Vagina (tissue), 2 donors: ENCODE measurements at regions not wholly inside any gene's neighbourhood (a gene's known extent, or its start where the extent isn't known, plus 50 kb on each side); places are given as distances from the start of the nearest gene placed in this dataset.

ENCODE experiments used
- DNase-seq, 2 donors: peaks; one replicate each; pipeline ENCODE4 v3.0.0-alpha.2; 2017; ENCODE audit errors: extremely low spot score in 2 of 2
- H3K27ac ChIP-seq: fragments of 200-600 bp; sonication (generic); one replicate; pipeline ENCODE4 v1.5.1; 2019
- H3K27me3 ChIP-seq: fragments of 200-600 bp; sonication (generic); one replicate; pipeline ENCODE4 v1.5.1; 2019
- H3K36me3 ChIP-seq, 2 donors: fragments of 200-600 bp; sonication (generic); one replicate each; pipeline ENCODE4 v1.5.1; 2017 to 2019
- H3K4me1 ChIP-seq: fragments of 200-600 bp; sonication (generic); one replicate; pipeline ENCODE4 v1.5.1; 2019
- H3K4me3 ChIP-seq, 2 donors: fragments of 200-600 bp; sonication (generic); 1 replicate in 1 of 2; 2 replicates in 1 of 2; pipeline ENCODE4 v1.5.1; 2016 to 2019
- H3K9me3 ChIP-seq: fragments of 200-600 bp; sonication (generic); one replicate; pipeline ENCODE4 v1.5.1; 2019
- CTCF ChIP-seq, 3 experiments: fragments of 450-650 bp in 2 of 3; fragments of 200-600 bp in 1 of 3; sonication (generic) in 1 of 3; IDR thresholded peaks; one replicate each; pipeline ENCODE4 v1.5.1; 2017 to 2019; ENCODE audit warnings: antibody characterized with exemption in 3 of 3, mild to moderate bottlenecking in 2 of 3, moderate library complexity in 2 of 3
- POLR2A ChIP-seq, 2 donors: fragments of 450-650 bp; IDR thresholded peaks; one replicate each; pipeline ENCODE4 v1.6.1; 2017; ENCODE audit warnings: antibody characterized with exemption in 2 of 2, mild to moderate bottlenecking in 2 of 2, moderate library complexity in 2 of 2
- POLR2AphosphoS5 ChIP-seq, 2 donors: sonication (generic); formaldehyde crosslinking; IDR thresholded peaks; one replicate each; pipeline ENCODE4 v1.9.0; 2017; ENCODE audit warnings: antibody characterized with exemption in 2 of 2, mild to moderate bottlenecking in 2 of 2, low read depth in 1 of 2; ENCODE audit not compliant: insufficient read depth in 1 of 2
- intact Hi-C: fragments of 100-400 bp; cut with DNase I; formaldehyde crosslinking; loops from one replicate; pipeline ENCODE4 v1.15.1; 2023

GRCh38 chr20:23289724-23290395 lies 60.7 kb upstream of the NXT1 start:
- Histone ChIP-seq H3K27me3 (no peaks in the 10 kb centered on the region), H3K36me3 (no peaks in the 10 kb centered on the region), H3K4me3 (no peak overlapping the region), H3K9me3 (no peaks in the 10 kb centered on the region), H3K4me1 (no peaks in the 10 kb centered on the region), H3K27ac (no peak overlapping the region)
- no peak for DNase-seq
- TF ChIP-seq POLR2AphosphoS5 (IDR thresholded peaks at IDR 0.05; ENCODE audit: insufficient read depth in 1 of 2, low read depth in 1 of 2) = no peak
- TF ChIP-seq CTCF (IDR thresholded peaks at IDR 0.05) = no peak
- no peak for TF ChIP-seq POLR2A (IDR thresholded peaks at IDR 0.05)
- intact Hi-C loops = no loop called here

- TF ChIP-seq CTCF (IDR thresholded peaks at IDR 0.05) = no peak
- no peak for TF ChIP-seq POLR2A (IDR thresholded peaks at IDR 0.05)
- TF ChIP-seq POLR2AphosphoS5 (IDR thresholded peaks at IDR 0.05; ENCODE audit: insufficient read depth in 1 of 2, low read depth in 1 of 2) = no peak
- no peak overlapping the region for H3K27ac ChIP-seq
- H3K27me3 ChIP-seq = no peaks in the 10 kb centered on the region
- H3K36me3 ChIP-seq = no peaks in the 10 kb centered on the region
- intact Hi-C loops = no loop called here
- no peak for DNase-seq
- no peaks in the 10 kb centered on the region for H3K4me1 ChIP-seq
- H3K9me3 ChIP-seq = no peaks in the 10 kb centered on the region
- no peak overlapping the region for H3K4me3 ChIP-seq
These were observed 61.3 kb upstream of the NXT1 start for GRCh38 chr20:23289249-23289648.

- intact Hi-C loops = no loop called here
- H3K9me3 ChIP-seq = no peaks in the 10 kb centered on the region
- H3K36me3 ChIP-seq = no peaks in the 10 kb centered on the region
- no peak overlapping the region for H3K27ac ChIP-seq
- no peak for DNase-seq
- no peaks in the 10 kb centered on the region for H3K4me1 ChIP-seq
- no peaks in the 10 kb centered on the region for H3K27me3 ChIP-seq
- TF ChIP-seq POLR2A (IDR thresholded peaks at IDR 0.05) (no peak), CTCF (IDR thresholded peaks at IDR 0.05) (no peak), POLR2AphosphoS5 (IDR thresholded peaks at IDR 0.05; ENCODE audit: insufficient read depth in 1 of 2, low read depth in 1 of 2) (no peak)
- no peak overlapping the region for H3K4me3 ChIP-seq
These were observed 63.0 kb upstream of the NXT1 start for GRCh38 chr20:23287354-23288190.

- intact Hi-C loops = no loop called here
- H3K4me1 ChIP-seq = no peaks in the 10 kb centered on the region
- H3K9me3 ChIP-seq = no peaks in the 10 kb centered on the region
- no peaks in the 10 kb centered on the region for H3K36me3 ChIP-seq
- DNase-seq = no peak
- H3K27me3 ChIP-seq = no peaks in the 10 kb centered on the region
- TF ChIP-seq CTCF (IDR thresholded peaks at IDR 0.05) (no peak), POLR2A (IDR thresholded peaks at IDR 0.05) (no peak), POLR2AphosphoS5 (IDR thresholded peaks at IDR 0.05; ENCODE audit: insufficient read depth in 1 of 2, low read depth in 1 of 2) (no peak)
- no peak overlapping the region for H3K4me3 ChIP-seq
- H3K27ac ChIP-seq = no peak overlapping the region
These were observed 64.2 kb upstream of the NXT1 start for GRCh38 chr20:23286346-23286745.

GRCh38 chr20:23285536-23285935 lies 65.1 kb upstream of the NXT1 start:
- no peak for DNase-seq
- TF ChIP-seq POLR2AphosphoS5 (IDR thresholded peaks at IDR 0.05; ENCODE audit: insufficient read depth in 1 of 2, low read depth in 1 of 2) (no peak), CTCF (IDR thresholded peaks at IDR 0.05) (no peak), POLR2A (IDR thresholded peaks at IDR 0.05) (no peak)

More at GRCh38 chr20:23285536-23285935, 65.1 kb upstream of the NXT1 start:
- Histone ChIP-seq H3K4me3 (no peak overlapping the region), H3K27ac (no peak overlapping the region), H3K4me1 (no peaks in the 10 kb centered on the region), H3K27me3 (no peaks in the 10 kb centered on the region), H3K36me3 (no peaks in the 10 kb centered on the region), H3K9me3 (no peaks in the 10 kb centered on the region)
- intact Hi-C loops = no loop called here
